ENCODE measurements at regions not wholly inside any gene's neighbourhood (a gene's known extent, or its start where the extent isn't known, plus 50 kb on each side); places are given as distances from the start of the nearest gene placed in this dataset.

- DNase-seq: no peak
These were observed 553.9 kb downstream of the VRK1 start for GRCh38 chr14:97350894-97351731.

GRCh38 chr14:97353102-97353501 is 555.9 kb downstream of the VRK1 start:
- no peak for DNase-seq

GRCh38 chr14:97354119-97354722 is 557.0 kb downstream of the VRK1 start:
- DNase-seq: no peak

- no peak for DNase-seq
These were observed 562.2 kb downstream of the VRK1 start for GRCh38 chr14:97359341-97359740.

- DNase-seq: no peak
These were observed 564.0 kb downstream of the VRK1 start for GRCh38 chr14:97361181-97361580.

- no peak for DNase-seq
These were observed 564.8 kb downstream of the VRK1 start for GRCh38 chr14:97361958-97362357.

GRCh38 chr14:97366400-97366799 is 569.2 kb downstream of the VRK1 start:
- no peak for DNase-seq

GRCh38 chr14:97367278-97367677 is 570.1 kb downstream of the VRK1 start:
- no peak for DNase-seq

GRCh38 chr14:97368049-97368448 is 570.9 kb downstream of the VRK1 start:
- no peak for DNase-seq

GRCh38 chr14:97368900-97369564 is 571.9 kb downstream of the VRK1 start:
- no peak for DNase-seq

GRCh38 chr14:97369901-97370300 is 572.7 kb downstream of the VRK1 start:
- DNase-seq: no peak

GRCh38 chr14:97376310-97376709 is 579.1 kb downstream of the VRK1 start:
- DNase-seq: no peak

GRCh38 chr14:97377550-97377949 is 580.4 kb downstream of the VRK1 start:
- no peak for DNase-seq

- no peak for DNase-seq
These were observed 581.9 kb downstream of the VRK1 start for GRCh38 chr14:97379091-97379531.

- no peak for DNase-seq
These were observed 583.4 kb downstream of the VRK1 start for GRCh38 chr14:97380539-97380941.

GRCh38 chr14:97381309-97381708 is 584.1 kb downstream of the VRK1 start:
- no peak for DNase-seq

GRCh38 chr14:97382616-97383226 is 585.5 kb downstream of the VRK1 start:
- no peak for DNase-seq

GRCh38 chr14:97385727-97386126 is 588.5 kb downstream of the VRK1 start:
- DNase-seq: no peak

GRCh38 chr14:97387252-97387874 is 590.2 kb downstream of the VRK1 start:
- DNase-seq: no peak

- DNase-seq: no peak
These were observed 591.2 kb downstream of the VRK1 start for GRCh38 chr14:97388408-97388807.

GRCh38 chr14:97390096-97390724 is 593.0 kb downstream of the VRK1 start:
- DNase-seq: peak; percentile 86

Data from muscle of arm (tissue), 1 donor.